Prostate gland (tissue), 2 donors: ENCODE measurements at regions not wholly inside any gene's neighbourhood (a gene's known extent, or its start where the extent isn't known, plus 50 kb on each side); places are given as distances from the start of the nearest gene placed in this dataset.

Experiments
- DNase-seq: peaks from one replicate; pipeline ENCODE4 v3.0.0-alpha.2; 2019; ENCODE audit warnings: low spot score
- H3K27ac ChIP-seq, 2 donors: fragments of 200-600 bp; sonication (generic); 2 replicates each; pipeline ENCODE4 v1.5.1; 2017 to 2019
- H3K27me3 ChIP-seq: fragments of 200-600 bp; sonication (generic); replicated peaks from 2 replicates; pipeline ENCODE4 v1.5.1; 2019; ENCODE audit not compliant: insufficient read depth
- H3K36me3 ChIP-seq, 2 donors: fragments of 200-600 bp; sonication (generic); 1 replicate in 1 of 2; 2 replicates in 1 of 2; pipeline versions ENCODE4 v1.5.1 to v1.8.1; 2017 to 2019
- H3K4me1 ChIP-seq: fragments of 200-600 bp; sonication (generic); replicated peaks from 2 replicates; pipeline ENCODE4 v1.5.1; 2019
- H3K4me3 ChIP-seq, 2 donors: fragments of 200-600 bp; sonication (generic); 2 replicates each; pipeline ENCODE4 v1.5.1; 2017 to 2019
- H3K9me3 ChIP-seq: fragments of 200-600 bp; sonication (generic); 2 replicates; pipeline ENCODE4 v1.5.1; 2017
- POLR2A ChIP-seq: fragments of 450-650 bp; IDR thresholded peaks from one replicate; pipeline ENCODE4 v1.6.1; 2016; ENCODE audit warnings: antibody characterized with exemption, mild to moderate bottlenecking
- POLR2AphosphoS5 ChIP-seq: sonication (generic); formaldehyde crosslinking; IDR thresholded peaks from one replicate; pipeline ENCODE4 v1.6.1; 2017; ENCODE audit warnings: antibody characterized with exemption
- WGBS: methylation state at CpG from one replicate; pipeline ENCODE4 v1.1.5; 2018; 5-methylcytosine and 5-hydroxymethylcytosine counted together
- intact Hi-C: fragments of 100-400 bp; cut with DNase I; formaldehyde crosslinking; loops from one replicate; pipeline ENCODE4 v1.14.2; 2022
- TF ChIP-seq, protein P1 (sequence below), 4 experiments: fragments of 200-600 bp in 2 of 4; fragments of 450-650 bp in 2 of 4; sonication (generic) in 2 of 4; IDR thresholded peaks; 1 replicate in 3 of 4; 2 replicates in 1 of 4; pipeline ENCODE4 v1.5.1; 2016 to 2019; ENCODE audit warnings: antibody characterized with exemption in 4 of 4, mild to moderate bottlenecking in 2 of 4, moderate library complexity in 2 of 4

GRCh38 chr7:30231271-30231670, 53.1 kb upstream of the ZNRF2 start:
- no peaks in the 10 kb centered on the region for H3K27me3 ChIP-seq
- no peak overlapping the region for H3K4me3 ChIP-seq
- no peaks in the 10 kb centered on the region for H3K36me3 ChIP-seq
- intact Hi-C loops, result no loop called here
- no peak overlapping the region for H3K27ac ChIP-seq
- no peak for TF ChIP-seq POLR2A
- TF ChIP-seq, protein P1, sequence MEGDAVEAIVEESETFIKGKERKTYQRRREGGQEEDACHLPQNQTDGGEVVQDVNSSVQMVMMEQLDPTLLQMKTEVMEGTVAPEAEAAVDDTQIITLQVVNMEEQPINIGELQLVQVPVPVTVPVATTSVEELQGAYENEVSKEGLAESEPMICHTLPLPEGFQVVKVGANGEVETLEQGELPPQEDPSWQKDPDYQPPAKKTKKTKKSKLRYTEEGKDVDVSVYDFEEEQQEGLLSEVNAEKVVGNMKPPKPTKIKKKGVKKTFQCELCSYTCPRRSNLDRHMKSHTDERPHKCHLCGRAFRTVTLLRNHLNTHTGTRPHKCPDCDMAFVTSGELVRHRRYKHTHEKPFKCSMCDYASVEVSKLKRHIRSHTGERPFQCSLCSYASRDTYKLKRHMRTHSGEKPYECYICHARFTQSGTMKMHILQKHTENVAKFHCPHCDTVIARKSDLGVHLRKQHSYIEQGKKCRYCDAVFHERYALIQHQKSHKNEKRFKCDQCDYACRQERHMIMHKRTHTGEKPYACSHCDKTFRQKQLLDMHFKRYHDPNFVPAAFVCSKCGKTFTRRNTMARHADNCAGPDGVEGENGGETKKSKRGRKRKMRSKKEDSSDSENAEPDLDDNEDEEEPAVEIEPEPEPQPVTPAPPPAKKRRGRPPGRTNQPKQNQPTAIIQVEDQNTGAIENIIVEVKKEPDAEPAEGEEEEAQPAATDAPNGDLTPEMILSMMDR (IDR thresholded peaks at IDR 0.05), result no peak
- TF ChIP-seq POLR2AphosphoS5, result no peak
- H3K9me3 ChIP-seq, result no peaks in the 10 kb centered on the region
- peaks cover 1% of the 10 kb centered on the region for H3K4me1 ChIP-seq
- DNase-seq, result no peak
- 96% methylated on average over 1 of the region's 1 CpG for WGBS

- intact Hi-C loops, result no loop called here
- H3K4me3 ChIP-seq, result no peak overlapping the region
- H3K27ac ChIP-seq, result no peak overlapping the region
- DNase-seq, result no peak
- H3K36me3 ChIP-seq, result no peaks in the 10 kb centered on the region
- H3K9me3 ChIP-seq, result no peaks in the 10 kb centered on the region
- no peak for TF ChIP-seq POLR2AphosphoS5
- TF ChIP-seq, protein P1 (IDR thresholded peaks at IDR 0.05), result no peak
- TF ChIP-seq POLR2A, result no peak
- H3K4me1 ChIP-seq, result no peaks in the 10 kb centered on the region
- H3K27me3 ChIP-seq, result no peaks in the 10 kb centered on the region
- 89% methylated on average over 4 of the region's 4 CpGs for WGBS
Measured at GRCh38 chr7:30232391-30232790, 52.0 kb upstream of the ZNRF2 start.
